GM12878 (cell line): ENCODE measurements at regions not wholly inside any gene's neighbourhood (a gene's known extent, or its start where the extent isn't known, plus 50 kb on each side); places are given as distances from the start of the nearest gene placed in this dataset.

ENCODE experiments used
- ATAC-seq: fragments of 200-7000 bp; cut with Tn5 transposase; 3 replicates; pipeline ENCODE4 v1.9.1; 2020; ENCODE audit warnings: mild to moderate bottlenecking, moderate library complexity
- BruUV-seq: library from RNA; stranded (reverse); fragments of 400-500 nt; replicated peaks from 2 replicates; lab custom pipeline; 2021; lab: Mats Ljungman, UMichigan
- CTCF ChIA-PET: fragments of 300-600 bp; sonication (Branson Sonifier 250); formaldehyde crosslinking; extraction: SDS; loops from one replicate; lab custom pipeline; 2021; ENCODE audit warnings: inconsistent platforms; lab: Yijun Ruan, JAX
- POLR2A ChIA-PET: fragments of 350-600 bp; formaldehyde crosslinking; extraction: SDS; loops from one replicate; lab custom pipeline; 2021; ENCODE audit warnings: inconsistent platforms; lab: Charles Lee
- RAD21 ChIA-PET: fragments of 300-600 bp; sonication (Branson Sonifier 250); formaldehyde crosslinking; loops from one replicate; lab custom pipeline; 2023; ENCODE audit warnings: antibody characterized with exemption; ENCODE audit not compliant: unreplicated experiment; lab: Charles Lee
- SMC1A ChIA-PET: fragments of 300-600 bp; sonication (Branson Sonifier 250); formaldehyde crosslinking; loops from one replicate; lab custom pipeline; 2023; ENCODE audit not compliant: unreplicated experiment, uncharacterized antibody; lab: Charles Lee
- DNase-seq: peaks from one replicate; pipeline ENCODE4 v3.0.0-alpha.2; 2011; ENCODE audit warnings: low read depth, low spot score
- FAIRE-seq: peaks from 3 replicates; lab custom pipeline; 2011; peaks lifted over from hg19 to GRCh38; lab: Jason Lieb, UNC
- H2AFZ ChIP-seq: 2 replicates; pipeline ENCODE4 v1.6.0; 2011; ENCODE audit warnings: low read depth, low read length, control low read depth; ENCODE audit not compliant: control insufficient read depth
- H3K27ac ChIP-seq: 2 replicates; pipeline ENCODE4 v1.5.1; 2011; ENCODE audit warnings: control low read depth; ENCODE audit not compliant: control insufficient read depth, insufficient read depth
- H3K27me3 ChIP-seq, 2 experiments: replicated peaks in 1 of 2; 2 replicates each; pipeline versions ENCODE4 v1.6.0 to v1.6.1; 2011; ENCODE audit warnings: low read length in 1 of 2; ENCODE audit not compliant: control insufficient read depth in 2 of 2, insufficient read depth in 2 of 2
- H3K36me3 ChIP-seq, 2 experiments: 2 replicates each; pipeline ENCODE4 v1.5.1; 2011; ENCODE audit warnings: low read length in 1 of 2; ENCODE audit not compliant: control insufficient read depth in 2 of 2, insufficient read depth in 2 of 2
- H3K4me1 ChIP-seq: 2 replicates; pipeline ENCODE4 v1.6.1; 2011; ENCODE audit warnings: mild to moderate bottlenecking, low read length, moderate library complexity, mixed read lengths; ENCODE audit not compliant: control insufficient read depth, insufficient read depth
- H3K4me2 ChIP-seq: 2 replicates; pipeline ENCODE4 v1.6.0; 2011; ENCODE audit warnings: control low read depth; ENCODE audit not compliant: control insufficient read depth, insufficient read depth
- H3K4me3 ChIP-seq: fragments of 200-600 bp; sonication (generic); 2 replicates; pipeline ENCODE4 v1.5.1; 2016
- H3K79me2 ChIP-seq: 2 replicates; pipeline ENCODE4 v1.6.0; 2011; ENCODE audit warnings: low read length; ENCODE audit not compliant: control insufficient read depth, insufficient read depth
- H3K9ac ChIP-seq: 2 replicates; pipeline ENCODE4 v1.8.0; 2011; ENCODE audit warnings: low read length, control low read depth, mixed read lengths; ENCODE audit not compliant: control insufficient read depth, insufficient read depth
- H3K9me3 ChIP-seq: replicated peaks from 3 replicates; pipeline ENCODE4 v1.5.1; 2011; ENCODE audit warnings: mild to moderate bottlenecking, low read length; ENCODE audit not compliant: control insufficient read depth, insufficient read depth
- H4K20me1 ChIP-seq: 2 replicates; pipeline ENCODE4 v1.6.0; 2011; ENCODE audit not compliant: control insufficient read depth, insufficient read depth
- BCLAF1 ChIP-seq: fragments of 450-650 bp; IDR thresholded peaks from 2 replicates; pipeline ENCODE4 v1.6.1; 2017; ENCODE audit warnings: antibody characterized with exemption, mild to moderate bottlenecking, moderate library complexity
- CHD2 ChIP-seq: IDR thresholded peaks from 2 replicates; pipeline ENCODE4 v1.6.1; 2011; ENCODE audit warnings: low read depth, low read length, improper control_type of control experiment, borderline replicate concordance
- EZH2 ChIP-seq: IDR thresholded peaks from 2 replicates; pipeline ENCODE4 v1.6.1; 2012; ENCODE audit warnings: low read depth, mild to moderate bottlenecking, control low read depth, inconsistent platforms, low read length, borderline replicate concordance; ENCODE audit not compliant: control insufficient read depth
- MEF2A ChIP-seq: IDR thresholded peaks from 2 replicates; pipeline ENCODE4 v1.6.1; 2011; ENCODE audit warnings: low read depth, mild to moderate bottlenecking, low read length, moderate library complexity; ENCODE audit not compliant: insufficient read depth
- MEF2B ChIP-seq: fragments of 450-650 bp; IDR thresholded peaks from 2 replicates; pipeline ENCODE4 v1.6.1; 2018; ENCODE audit warnings: mild to moderate bottlenecking, moderate library complexity; ENCODE audit not compliant: partially characterized antibody, poor library complexity, severe bottlenecking
- NBN ChIP-seq: fragments of 450-650 bp; IDR thresholded peaks from 2 replicates; pipeline ENCODE4 v1.6.1; 2016
- NFIC ChIP-seq: IDR thresholded peaks from 2 replicates; pipeline ENCODE4 v1.6.1; 2012; ENCODE audit warnings: low read depth, mild to moderate bottlenecking, inconsistent platforms, low read length, moderate library complexity
- NR2C1 ChIP-seq: fragments of 450-650 bp; IDR thresholded peaks from 2 replicates; pipeline ENCODE4 v1.6.1; 2017; ENCODE audit warnings: antibody characterized with exemption, mild to moderate bottlenecking, moderate library complexity
- PKNOX1 ChIP-seq: fragments of 450-650 bp; IDR thresholded peaks from 2 replicates; pipeline ENCODE4 v1.6.1; 2016; ENCODE audit warnings: mild to moderate bottlenecking
- PML ChIP-seq: IDR thresholded peaks from 2 replicates; pipeline ENCODE4 v1.6.1; 2012; ENCODE audit warnings: low read length, inconsistent platforms
- RELA ChIP-seq: fragments of 450-650 bp; IDR thresholded peaks from 2 replicates; pipeline ENCODE4 v1.8.0; 2014; ENCODE audit warnings: borderline replicate concordance; ENCODE audit not compliant: partially characterized antibody
- SMAD5 ChIP-seq: IDR thresholded peaks from 2 replicates; pipeline ENCODE4 v1.6.1; 2016; ENCODE audit warnings: antibody characterized with exemption, low read depth
- ZBTB33 ChIP-seq: fragments of 450-650 bp; IDR thresholded peaks from 2 replicates; pipeline ENCODE4 v1.6.1; 2017; ENCODE audit warnings: mild to moderate bottlenecking
- ZNF207 ChIP-seq: fragments of 450-650 bp; IDR thresholded peaks from 2 replicates; pipeline ENCODE4 v1.6.1; 2014; ENCODE audit warnings: antibody characterized with exemption, mild to moderate bottlenecking, borderline replicate concordance
- ZNF217 ChIP-seq: fragments of 450-650 bp; IDR thresholded peaks from 2 replicates; pipeline ENCODE4 v1.6.1; 2017; ENCODE audit warnings: antibody characterized with exemption, mild to moderate bottlenecking
- WGBS: methylation state at CpG from one replicate; pipeline ENCODE4 v1.1.6; 2016; ENCODE audit warnings: low lambda C conversion rate; ENCODE audit not compliant: insufficient replicate concordance, insufficient coverage; ENCODE audit errors: missing lambda C conversion rate; 5-methylcytosine and 5-hydroxymethylcytosine counted together
- in situ Hi-C: fragments of 300-500 bp; cut with MboI; formaldehyde crosslinking; loops from 9 replicates; pipeline ENCODE4 v1.14.3; 2018; ENCODE audit warnings: mixed read lengths
- intact Hi-C: fragments of 100-400 bp; cut with micrococcal nuclease; formaldehyde crosslinking; loops from one replicate; pipeline ENCODE4 v1.14.2; 2022; ENCODE audit not compliant: unreplicated experiment

- ChIA-PET CTCF (interaction anchor here (0.6 kb wide), 1 partner anchor 9 kb away, joined by 3 read pairs; no protein-coding TSS in a partner anchor), POLR2A (no interaction called here), RAD21 (no interaction called here), SMC1A (interaction anchor here (0.9 kb wide), 1 partner anchor 10 kb away, joined by 3 read pairs; no protein-coding TSS in a partner anchor)
- H3K27ac ChIP-seq: no peak overlapping the region
- no peak for DNase-seq
- H3K9ac ChIP-seq: no peak overlapping the region
- peaks cover 0 to 3% of the 10 kb centered on the region in 2 experiments; a peak in 2 of 4 replicates for H3K27me3 ChIP-seq
- H3K36me3 ChIP-seq: no peaks in the 10 kb centered on the region
- intact Hi-C loops: no loop called here
- H4K20me1 ChIP-seq: no peaks in the 10 kb centered on the region
- H3K4me2 ChIP-seq: no peak overlapping the region
- no peaks in the 10 kb centered on the region for H3K79me2 ChIP-seq
- 0% methylated on average over 3 of the region's 3 CpGs for WGBS
- no peak for FAIRE-seq
- H3K4me3 ChIP-seq: no peak overlapping the region
- TF ChIP-seq PML: no peak
- TF ChIP-seq SMAD5: no peak
- TF ChIP-seq MEF2B: no peak
- TF ChIP-seq NR2C1: no peak
- no peak for TF ChIP-seq EZH2
- no peak for TF ChIP-seq MEF2A
- no peak for TF ChIP-seq NFIC
- TF ChIP-seq ZNF207: no peak
- no peak for TF ChIP-seq CHD2
- no peak for TF ChIP-seq NBN
- no peak for TF ChIP-seq BCLAF1
- TF ChIP-seq ZBTB33: no peak
- TF ChIP-seq PKNOX1: no peak
- TF ChIP-seq ZNF217: no peak
- no peak for TF ChIP-seq RELA
- BruUV-seq: no TSS peak
- in situ Hi-C loops: no loop called here
- no peak overlapping the region for H2AFZ ChIP-seq
- no peak for ATAC-seq
- no peaks in the 10 kb centered on the region for H3K4me1 ChIP-seq
- no peaks in the 10 kb centered on the region for H3K9me3 ChIP-seq
These were observed 168.5 kb upstream of the TPM1 start for GRCh38 chr15:62874064-62874463.
